COLO668 (cell line): ENCODE measurements at regions not wholly inside any gene's neighbourhood (a gene's known extent, or its start where the extent isn't known, plus 50 kb on each side); places are given as distances from the start of the nearest gene placed in this dataset.

Experiments used
- DNase-seq: peaks from one replicate; lab custom pipeline; 2025; ENCODE audit not compliant: unreplicated experiment; lab: John Stamatoyannopoulos, UW

DNA sequence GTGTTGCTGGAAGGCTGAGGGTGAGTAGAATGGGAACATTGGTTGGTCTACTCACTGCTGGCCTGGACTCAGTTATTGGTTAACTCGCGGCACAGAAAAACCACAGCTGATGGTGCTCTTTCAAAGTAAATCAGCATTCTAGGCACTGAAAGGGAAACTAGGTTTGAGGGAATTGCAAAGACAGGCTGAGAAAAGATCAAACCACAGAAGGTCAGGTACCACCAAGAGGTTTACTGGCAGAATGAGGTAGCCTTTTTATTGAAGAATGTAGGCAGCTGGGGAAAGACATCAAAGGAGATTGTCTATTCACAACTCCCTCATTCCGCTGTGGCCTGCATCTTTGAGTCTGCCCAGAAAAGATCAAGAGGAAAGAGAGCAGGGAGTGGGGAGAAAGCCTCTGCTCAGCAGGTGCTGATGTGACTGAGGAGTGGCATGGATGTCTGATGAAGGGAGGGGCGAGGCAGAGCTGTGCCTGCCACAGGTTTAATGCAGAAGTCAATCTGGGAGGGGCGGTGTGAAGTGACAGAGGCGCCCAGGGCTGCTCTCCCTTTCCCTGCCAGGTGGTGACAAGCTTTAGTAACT, 255.5 kb downstream of the MAN2A1 start:
- no peak for DNase-seq

DNA sequence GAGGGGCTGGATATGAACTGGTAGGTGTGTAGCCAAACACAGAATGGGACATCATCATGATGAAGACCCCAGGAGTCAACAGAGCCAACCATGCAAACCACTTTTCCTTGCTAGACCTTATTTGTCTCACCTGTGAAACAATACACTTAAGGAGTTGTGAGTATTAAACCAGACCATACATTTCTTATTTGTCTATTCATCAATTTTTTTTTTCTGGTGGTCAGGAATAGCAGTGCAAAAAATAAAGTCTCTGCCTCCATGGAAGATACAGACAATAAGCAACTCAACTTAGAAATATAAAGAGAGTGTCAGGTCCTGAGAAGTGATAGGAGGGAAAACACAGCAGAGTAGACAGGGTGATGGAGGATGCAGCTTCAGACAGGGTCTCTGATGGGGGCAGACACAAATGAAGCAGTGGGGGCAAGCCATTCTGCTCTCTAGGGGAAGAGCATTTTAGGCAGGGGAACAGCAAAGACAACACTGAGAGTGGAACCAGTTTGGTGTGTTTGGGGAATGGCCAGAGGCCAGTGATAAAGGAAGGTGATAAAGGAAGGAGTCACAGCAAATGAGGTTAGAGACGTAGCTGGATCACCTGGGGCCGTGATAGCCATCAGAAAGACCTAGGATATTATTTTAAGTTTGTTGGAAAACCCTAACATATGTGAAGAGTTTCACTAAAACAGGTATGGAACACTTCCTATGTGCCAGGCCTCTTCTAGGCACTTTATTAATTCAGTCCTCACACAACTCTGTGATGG, 256.2 kb downstream of the MAN2A1 start:
- DNase-seq: no peak

DNA sequence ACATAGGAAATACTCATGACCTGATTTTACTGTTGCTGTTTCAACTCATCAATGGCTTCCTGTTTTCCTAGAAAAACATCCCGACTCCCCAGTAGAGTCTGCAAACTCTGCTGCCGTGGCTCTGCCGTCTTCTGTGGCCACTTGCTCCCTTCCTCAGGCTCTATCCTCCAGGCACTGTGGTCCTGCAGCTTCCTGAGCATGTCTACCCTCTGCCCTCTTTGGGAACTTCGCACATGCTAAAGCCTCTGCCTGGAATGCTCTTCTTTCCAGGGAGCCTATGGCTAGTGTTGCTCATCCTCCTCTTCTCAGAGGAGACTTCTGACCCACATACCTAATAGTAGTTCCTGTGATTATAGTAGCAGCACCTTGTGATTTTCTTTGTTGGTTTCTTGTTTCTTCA, 256.9 kb downstream of the MAN2A1 start:
- DNase-seq: no peak

DNA sequence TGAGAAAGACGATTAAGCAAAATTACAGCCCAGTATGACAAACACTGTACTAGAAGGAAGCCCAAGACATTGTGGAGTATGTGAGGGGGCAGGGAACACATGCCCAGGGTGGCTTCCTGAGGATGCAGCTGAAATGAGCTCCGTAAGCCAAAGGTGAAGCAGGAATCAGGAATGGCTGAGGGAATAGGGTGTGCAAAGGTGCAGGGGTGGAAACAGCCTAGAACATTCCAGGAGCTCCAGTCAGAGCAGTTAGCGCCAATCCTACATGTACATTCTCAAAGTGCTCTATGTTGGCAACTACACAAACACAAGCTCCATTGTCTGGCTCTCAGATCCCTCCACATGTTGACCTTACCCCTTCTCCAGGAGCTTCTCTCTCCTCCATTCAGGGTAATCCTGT, 257.9 kb downstream of the MAN2A1 start:
- DNase-seq: no peak

DNA sequence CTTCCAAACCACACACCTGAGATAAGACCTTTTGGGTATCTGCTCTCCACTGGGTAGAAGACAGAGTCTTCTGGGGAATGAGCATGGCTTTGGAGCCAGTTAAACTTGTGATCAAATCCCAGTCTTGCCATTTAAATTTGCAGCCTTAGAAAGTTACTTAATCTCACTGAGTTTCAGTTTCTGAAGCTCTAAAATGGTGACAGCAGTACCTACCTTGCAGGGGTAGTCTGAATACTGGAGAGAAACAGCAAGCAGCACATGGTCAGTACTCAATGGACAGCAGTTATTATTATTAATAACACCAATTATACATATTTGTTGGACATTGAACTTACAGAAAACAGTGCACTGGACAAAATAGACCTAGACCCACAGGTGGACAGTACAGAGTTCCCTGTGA, 260.9 kb downstream of the MAN2A1 start:
- no peak for DNase-seq

DNA sequence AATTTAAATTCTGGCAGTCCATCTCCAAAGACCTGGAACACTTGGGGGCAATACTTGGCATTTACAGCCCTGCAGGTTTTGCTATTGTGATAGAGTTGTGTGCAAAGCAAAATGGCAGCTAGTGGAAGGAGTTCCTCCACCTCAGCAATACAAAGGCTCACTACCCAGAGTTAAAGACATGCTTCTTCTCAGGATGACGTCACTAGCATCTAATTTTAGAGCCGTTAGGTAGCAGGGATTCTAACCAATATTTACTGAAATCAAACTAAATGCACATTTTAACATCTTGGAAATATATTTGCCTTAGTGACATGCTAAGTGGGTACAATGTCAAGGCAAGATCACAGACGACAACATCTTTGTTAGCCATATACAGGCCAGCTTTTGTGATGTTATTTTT, 261.6 kb downstream of the MAN2A1 start:
- no peak for DNase-seq

DNA sequence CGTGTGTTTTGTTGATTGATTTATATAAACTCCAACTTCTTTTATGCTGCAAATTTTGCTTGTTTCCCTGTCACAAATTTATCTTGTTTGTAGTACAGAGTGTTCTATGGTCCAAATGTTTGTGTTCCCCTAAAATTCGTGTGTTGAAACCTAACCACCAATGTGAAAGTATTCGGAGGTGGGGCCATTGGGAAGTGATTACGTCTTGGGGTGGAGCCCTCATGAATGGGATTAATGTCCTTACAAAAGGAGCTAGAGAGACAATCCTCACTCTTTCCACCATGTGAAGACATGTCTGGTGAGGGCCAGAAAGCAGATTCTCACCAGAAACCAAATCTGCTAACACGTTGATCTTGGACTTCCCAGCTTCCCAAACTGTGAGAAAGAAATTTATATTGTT, 262.0 kb downstream of the MAN2A1 start:
- DNase-seq: no peak

DNA sequence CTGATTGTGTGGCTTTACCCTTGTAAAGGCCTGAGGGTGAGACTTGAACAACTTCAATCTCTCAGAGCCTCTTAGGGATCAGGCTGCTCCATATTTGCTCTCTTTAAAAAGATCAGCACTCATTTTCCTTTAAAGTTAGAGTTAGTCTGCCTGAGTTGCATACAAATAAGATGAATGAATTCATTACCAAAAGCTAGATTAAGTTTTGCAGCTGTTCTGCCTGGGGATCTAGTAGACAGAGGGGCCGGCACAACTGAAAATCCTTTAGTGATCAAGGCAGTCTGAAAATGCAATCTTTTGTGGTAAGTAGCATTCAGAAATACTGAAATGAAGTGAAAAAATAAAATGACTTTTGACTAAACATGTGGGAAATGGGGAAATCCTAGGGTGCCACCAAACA, 264.0 kb downstream of the MAN2A1 start:
- no peak for DNase-seq

DNA sequence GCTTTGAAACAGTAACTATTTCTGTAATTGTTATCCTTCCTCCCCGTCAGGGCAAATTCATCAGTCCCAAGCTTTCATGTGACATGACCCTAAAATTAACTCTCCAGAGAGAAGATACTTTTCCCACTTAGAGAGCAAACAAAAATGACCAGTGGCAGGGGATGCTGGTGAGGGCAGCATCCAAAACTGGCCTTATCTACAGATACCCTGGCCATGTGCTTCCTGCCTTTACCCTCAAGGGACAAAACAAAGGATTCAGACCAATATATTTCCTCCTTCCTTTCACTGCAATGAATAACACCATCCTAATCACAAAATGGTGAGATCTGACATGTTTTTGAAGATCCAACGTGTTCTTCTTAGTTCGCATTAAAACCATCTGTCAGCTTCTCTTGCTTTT, 267.2 kb downstream of the MAN2A1 start:
- no peak for DNase-seq

DNA sequence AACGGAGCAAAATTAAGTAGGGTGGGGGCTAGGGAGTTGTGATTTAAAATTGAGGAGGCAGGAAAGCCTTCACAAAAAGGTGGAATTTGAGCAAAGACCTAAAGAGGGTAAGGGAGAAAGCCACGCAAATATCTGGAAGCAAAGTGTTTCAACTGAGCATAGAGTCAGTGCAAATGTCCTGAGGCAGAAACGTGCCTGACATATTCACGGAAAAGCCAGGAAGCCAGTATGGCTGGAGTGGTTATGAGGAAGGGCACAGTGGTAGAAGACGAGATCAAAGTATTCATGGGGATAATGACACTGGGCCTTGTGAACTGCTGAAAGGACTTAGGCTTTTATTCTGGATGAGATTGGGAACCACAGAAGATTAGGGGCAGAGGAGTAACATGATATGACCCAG, 268.4 kb downstream of the MAN2A1 start:
- DNase-seq: no peak

DNA sequence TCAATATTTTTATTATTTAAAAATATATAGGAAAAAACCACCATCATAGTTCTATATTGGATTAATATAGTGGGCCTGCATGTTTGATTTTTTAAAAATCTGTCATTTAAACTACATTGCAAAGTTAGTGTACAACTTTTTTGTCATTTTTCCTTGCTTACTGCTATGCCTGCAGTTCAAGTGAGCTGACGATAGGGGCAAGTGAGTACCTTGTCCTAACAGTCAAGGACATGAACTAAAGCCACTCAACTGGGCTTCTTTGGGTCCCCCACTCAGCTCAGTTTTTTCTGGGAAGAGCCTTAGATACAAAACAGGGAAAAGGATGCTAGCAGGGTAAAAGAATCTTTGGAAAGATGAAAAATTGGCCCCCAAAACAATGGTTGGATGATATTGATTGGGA, 269.9 kb downstream of the MAN2A1 start:
- no peak for DNase-seq

DNA sequence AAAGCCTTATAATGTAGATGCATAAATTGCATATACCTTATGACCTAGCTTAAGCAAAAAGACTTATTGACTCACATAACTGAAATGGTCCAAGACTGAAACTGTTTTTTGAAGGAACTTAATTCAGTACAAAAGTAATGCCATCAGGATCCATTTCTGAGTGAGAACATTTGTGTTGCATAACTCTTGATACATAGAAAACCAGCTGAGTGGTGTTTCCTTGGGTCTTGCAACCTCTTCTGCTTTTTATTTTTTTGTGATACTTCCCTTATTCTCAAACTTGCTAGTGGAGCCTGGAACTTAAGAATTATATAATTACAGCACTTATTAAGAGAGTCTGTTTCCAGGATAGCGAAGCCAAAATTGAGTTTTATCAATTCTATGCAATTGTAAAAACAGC, 272.0 kb downstream of the MAN2A1 start:
- no peak for DNase-seq

DNA sequence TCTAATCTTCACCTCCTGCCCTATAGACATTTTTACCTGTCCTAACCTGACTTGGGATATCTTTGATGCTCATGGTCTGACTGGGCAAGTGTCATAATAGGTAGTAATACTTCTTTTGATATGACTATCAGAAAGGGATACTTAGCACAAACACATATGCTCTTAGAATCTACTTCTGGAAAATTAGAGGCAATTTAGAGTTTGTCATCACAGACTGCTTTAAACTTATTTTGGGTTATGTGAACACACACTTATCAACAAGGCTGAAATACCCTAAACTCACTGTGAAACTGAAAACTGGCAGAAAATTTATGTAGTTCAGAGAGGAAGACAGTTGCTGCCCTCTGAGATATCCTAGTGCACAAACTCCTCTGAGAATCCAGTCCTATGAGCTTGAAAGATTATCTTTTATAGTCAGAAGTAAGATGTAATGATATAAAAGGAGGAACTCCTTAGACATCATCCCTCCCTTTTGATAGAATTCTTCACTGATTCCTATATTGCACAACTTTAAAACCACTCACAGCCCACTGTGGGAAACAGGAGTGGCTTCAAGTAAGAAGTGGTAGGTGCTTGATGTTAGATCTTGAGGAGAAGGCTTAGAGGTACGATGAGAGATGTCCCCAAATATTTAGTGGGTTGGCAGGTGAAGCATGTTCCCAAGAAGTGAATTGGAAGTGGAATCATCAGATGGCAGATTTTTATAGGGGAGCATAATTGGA, 273.3 kb downstream of the MAN2A1 start:
- no peak for DNase-seq

DNA sequence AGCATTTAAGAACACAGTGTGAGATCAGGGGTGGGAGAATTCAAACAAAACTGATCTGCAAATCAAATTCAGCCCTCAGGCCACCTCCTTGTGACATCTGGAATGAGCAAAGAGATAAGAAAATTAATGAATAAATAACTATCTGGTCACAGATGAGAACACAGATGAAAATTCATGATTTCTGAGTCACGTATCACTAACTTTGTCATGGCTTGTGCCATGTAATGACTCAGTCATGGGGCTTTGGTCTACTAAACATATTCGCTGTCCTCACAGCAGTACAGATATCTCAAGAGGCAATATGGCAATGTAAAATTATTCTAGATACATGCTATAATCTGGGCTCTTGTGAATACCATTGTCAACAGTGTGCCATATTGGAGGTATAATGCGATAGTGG, 274.4 kb downstream of the MAN2A1 start:
- no peak for DNase-seq

DNA sequence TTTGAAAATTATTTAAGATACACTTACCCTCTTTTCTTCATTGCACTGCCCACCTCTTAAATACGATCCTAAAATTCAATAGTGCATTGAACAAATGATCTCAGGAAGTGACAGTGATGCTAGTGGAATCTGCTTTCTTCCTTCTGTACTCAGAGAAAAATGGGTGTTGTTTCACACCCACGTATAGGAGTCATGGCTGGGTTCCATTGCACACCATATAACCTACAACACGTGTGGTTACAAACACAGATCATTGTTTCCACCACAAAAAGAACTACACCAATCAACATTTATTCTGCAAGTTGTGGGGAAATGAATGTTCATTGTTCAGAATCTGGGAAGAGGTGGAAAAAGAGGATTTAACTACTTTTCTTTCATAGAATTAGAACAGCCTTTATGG, 275.9 kb downstream of the MAN2A1 start:
- DNase-seq: no peak

DNA sequence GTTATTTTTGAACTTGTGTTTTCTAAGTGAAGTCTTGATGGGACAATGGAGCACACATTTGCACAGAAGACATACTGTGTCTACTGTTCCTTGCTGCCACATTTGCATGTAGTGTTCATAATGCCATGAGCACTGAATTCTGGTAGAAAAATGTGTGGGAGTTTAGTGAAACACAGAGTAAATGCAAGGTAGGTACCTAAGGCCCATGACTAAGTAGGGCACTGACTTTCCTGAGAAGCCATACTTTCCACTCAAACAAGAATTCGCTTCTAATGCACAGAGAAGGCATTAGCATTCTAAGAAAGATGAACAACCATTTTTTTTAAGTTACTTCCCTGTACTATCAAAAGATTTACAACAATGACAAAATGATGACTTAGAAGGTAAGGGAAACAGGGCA, 282.2 kb downstream of the MAN2A1 start:
- no peak for DNase-seq

DNA sequence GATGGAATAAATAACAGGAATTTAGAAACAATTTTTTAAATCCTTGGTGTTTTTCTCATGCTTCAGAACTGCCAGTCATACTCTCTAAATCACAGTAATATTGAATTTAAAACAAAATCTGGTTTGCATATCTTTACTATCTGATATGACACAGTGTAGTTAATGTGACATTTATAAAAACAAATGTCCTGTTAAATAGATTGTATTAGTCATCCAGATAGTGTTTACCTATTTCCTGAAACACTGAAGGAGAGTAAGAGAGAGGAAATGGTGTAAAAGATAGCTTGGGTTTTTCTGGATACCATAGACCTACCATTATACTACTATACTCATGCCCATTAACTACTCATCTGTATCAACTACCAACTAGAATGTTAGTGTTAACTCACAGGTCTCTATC, 292.3 kb downstream of the MAN2A1 start:
- no peak for DNase-seq

DNA sequence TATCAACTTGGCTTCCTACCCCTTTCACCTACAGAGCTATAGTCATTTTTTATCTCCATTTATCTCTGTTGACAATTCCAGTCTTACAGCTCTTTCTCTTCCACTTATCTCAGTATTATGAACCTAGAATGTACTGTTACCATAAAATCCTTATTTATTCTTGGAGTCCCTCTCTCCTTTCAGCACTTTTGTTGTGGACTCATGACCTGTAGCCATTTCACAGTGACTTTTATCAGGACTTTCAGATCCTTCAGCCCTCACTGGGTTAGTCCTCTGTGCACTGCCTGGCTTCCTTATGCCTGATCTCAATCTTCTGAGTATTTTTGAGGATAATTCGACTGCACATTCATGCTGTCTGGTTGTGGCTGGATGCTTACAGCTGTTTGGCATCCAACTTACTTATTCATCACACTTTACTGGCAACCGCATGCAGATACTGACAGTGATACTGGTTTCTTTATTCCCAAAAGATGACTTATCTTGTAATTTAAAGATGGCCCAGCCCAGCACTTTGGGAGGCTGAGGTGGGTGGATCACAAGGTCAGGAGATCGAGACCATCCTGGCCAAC, 293.3 kb downstream of the MAN2A1 start:
- DNase-seq: no peak

DNA sequence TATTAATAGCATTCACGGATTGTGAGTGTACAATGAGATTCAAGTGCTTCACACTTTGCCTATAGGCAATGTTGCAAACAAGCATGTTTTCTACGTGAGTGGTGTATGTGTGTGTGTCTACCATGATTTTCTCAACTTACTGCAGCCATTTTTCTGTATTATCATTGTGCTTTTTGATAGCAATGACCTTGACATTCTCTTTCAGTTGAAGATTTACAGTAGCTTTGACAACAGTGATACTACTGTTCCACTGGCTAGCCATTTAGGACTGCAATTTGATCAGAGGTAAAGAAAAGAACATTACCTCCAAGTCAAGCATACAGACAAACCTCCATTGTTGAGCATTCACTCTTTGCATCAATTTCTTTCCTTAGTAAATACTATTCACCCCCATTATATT, 297.0 kb downstream of the MAN2A1 start:
- DNase-seq: no peak

DNA sequence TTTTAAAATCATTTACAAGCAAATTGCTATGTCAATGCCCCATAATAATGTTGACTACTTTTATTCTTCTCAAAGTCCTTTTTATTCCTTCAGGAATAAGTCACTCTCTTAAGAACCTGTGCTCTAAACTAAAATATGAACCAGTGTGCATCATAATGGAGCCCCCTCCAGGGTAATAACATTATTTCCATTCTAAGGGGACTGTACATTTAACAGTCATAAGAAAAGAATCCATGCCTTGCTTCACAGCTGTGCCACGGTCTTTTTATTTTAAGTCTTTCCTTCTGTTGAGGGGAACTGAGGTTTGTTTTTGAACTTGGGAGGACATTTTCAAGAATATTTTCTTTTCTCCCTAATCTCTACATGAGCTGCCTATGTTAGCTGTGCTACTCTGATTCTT, 297.6 kb downstream of the MAN2A1 start:
- DNase-seq: no peak

DNA sequence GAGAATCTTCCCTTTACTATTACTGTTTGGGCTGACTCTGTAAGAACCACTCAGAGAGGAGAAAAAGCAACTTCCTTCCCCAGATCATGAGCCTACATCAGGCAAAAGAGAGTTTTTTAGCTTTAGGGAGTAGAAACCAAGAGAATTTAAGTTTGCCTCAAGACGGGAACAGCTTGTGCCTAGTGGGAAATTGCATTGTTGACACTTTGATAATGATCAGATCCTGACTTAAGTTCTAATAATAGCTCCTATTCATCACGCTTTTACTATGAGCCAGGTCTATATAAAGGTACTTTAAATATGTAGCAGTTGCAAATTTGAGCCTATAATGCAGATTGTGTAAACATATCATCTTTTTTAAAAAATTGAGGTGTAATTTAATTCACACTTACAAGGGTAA, 298.2 kb downstream of the MAN2A1 start:
- no peak for DNase-seq

DNA sequence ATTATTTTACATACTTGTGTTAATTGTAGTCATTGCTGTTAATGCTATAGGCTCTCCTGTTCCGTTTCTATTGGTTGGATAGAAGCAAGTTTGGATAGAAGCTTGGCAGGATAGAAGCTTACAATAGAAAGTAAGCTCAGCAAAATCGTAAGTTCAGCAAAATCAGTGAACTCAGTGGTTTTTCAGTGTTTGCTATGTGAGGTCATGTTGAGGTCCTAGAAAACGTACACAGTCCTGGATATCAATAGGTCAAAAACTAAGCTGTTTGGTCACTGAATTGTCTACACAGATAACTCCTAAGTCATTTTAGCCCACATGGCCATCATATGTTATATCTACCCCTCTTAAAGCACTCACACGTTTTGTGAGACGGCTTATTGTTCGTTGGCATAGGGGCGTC, 299.4 kb downstream of the MAN2A1 start:
- DNase-seq: no peak
